Testis (tissue), 2 donors: ENCODE measurements at regions not wholly inside any gene's neighbourhood (a gene's known extent, or its start where the extent isn't known, plus 50 kb on each side); places are given as distances from the start of the nearest gene placed in this dataset.

Experiments used
- DNase-seq: peaks from one replicate; pipeline ENCODE4 v3.0.0-alpha.2; 2019
- H3K27ac ChIP-seq, 2 donors: fragments of 200-600 bp; sonication (generic); one replicate each; pipeline ENCODE4 v1.5.1; 2019
- H3K27me3 ChIP-seq: fragments of 200-600 bp; sonication (generic); one replicate; pipeline ENCODE4 v1.5.1; 2019
- H3K36me3 ChIP-seq: fragments of 200-600 bp; sonication (generic); one replicate; pipeline ENCODE4 v1.5.1; 2017; ENCODE audit warnings: low read depth; ENCODE audit errors: missing control alignments
- H3K4me1 ChIP-seq: fragments of 200-600 bp; sonication (generic); one replicate; pipeline ENCODE4 v1.5.1; 2019
- H3K4me3 ChIP-seq, 2 donors: fragments of 200-600 bp; sonication (generic); one replicate each; pipeline ENCODE4 v1.5.1; 2017 to 2019
- H3K9me3 ChIP-seq: fragments of 200-600 bp; sonication (generic); one replicate; pipeline ENCODE4 v1.5.1; 2017
- POLR2A ChIP-seq: fragments of 450-650 bp; IDR thresholded peaks from one replicate; pipeline ENCODE4 v1.6.1; 2017; ENCODE audit warnings: antibody characterized with exemption, mild to moderate bottlenecking, moderate library complexity
- WGBS, 2 donors: methylation state at CpG; one replicate each; pipeline ENCODE4 v1.1.5; 2018; 5-methylcytosine and 5-hydroxymethylcytosine counted together
- intact Hi-C: fragments of 100-400 bp; cut with DNase I; formaldehyde crosslinking; loops from one replicate; pipeline ENCODE4 v1.15.1; 2023; ENCODE audit warnings: low total_unique reads
- TF ChIP-seq, protein P1 (sequence below), 3 experiments: fragments of 450-650 bp in 2 of 3; fragments of 200-600 bp in 1 of 3; sonication (generic) in 1 of 3; IDR thresholded peaks; one replicate each; pipeline ENCODE4 v1.5.1; 2016 to 2019; ENCODE audit warnings: antibody characterized with exemption in 3 of 3, mild to moderate bottlenecking in 2 of 3, moderate library complexity in 1 of 3

DNA sequence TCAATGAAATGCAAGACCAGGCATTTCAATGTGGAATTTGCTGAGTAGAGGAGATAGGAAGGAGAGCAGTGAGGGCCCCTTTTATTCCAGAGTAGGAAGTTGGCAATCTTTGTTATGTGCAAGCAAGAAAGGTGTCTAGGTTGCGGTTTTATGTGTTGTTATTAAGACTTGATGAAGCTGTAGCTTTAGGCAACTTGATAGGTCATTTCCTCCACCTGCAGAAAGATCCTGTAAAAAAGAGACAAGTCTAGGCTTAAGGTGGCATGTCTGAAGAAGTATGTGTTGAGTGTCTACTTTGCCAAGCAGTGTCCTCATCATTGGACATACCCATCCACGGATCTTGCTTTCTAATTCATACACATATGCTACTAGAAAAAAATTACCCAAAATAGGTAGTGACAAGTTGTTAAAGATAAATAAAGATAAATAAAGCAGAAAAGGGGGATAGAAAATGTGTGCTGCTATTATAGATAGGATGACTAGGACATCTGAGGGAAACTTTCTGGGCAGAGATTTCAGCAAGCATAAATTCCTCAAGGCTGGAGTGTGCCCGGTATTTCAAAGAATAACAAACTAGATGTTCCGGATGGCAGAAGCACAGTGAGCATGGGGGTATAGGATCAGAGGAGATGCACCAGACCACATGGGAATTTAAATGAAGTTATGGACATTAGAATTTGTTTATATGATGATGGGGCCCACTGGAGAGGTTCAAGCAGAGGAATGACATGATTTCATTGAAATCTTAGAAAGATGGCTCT is 335.0 kb downstream of the TGFB2 start:
- Histone ChIP-seq H3K36me3 (no peaks in the 10 kb centered on the region), H3K4me1 (no peaks in the 10 kb centered on the region), H3K4me3 (no peak overlapping the region), H3K27ac (no peak overlapping the region), H3K27me3 (no peaks in the 10 kb centered on the region), H3K9me3 (no peaks in the 10 kb centered on the region)
- no peak for DNase-seq
- no peak for TF ChIP-seq POLR2A
- TF ChIP-seq, protein P1, sequence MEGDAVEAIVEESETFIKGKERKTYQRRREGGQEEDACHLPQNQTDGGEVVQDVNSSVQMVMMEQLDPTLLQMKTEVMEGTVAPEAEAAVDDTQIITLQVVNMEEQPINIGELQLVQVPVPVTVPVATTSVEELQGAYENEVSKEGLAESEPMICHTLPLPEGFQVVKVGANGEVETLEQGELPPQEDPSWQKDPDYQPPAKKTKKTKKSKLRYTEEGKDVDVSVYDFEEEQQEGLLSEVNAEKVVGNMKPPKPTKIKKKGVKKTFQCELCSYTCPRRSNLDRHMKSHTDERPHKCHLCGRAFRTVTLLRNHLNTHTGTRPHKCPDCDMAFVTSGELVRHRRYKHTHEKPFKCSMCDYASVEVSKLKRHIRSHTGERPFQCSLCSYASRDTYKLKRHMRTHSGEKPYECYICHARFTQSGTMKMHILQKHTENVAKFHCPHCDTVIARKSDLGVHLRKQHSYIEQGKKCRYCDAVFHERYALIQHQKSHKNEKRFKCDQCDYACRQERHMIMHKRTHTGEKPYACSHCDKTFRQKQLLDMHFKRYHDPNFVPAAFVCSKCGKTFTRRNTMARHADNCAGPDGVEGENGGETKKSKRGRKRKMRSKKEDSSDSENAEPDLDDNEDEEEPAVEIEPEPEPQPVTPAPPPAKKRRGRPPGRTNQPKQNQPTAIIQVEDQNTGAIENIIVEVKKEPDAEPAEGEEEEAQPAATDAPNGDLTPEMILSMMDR (IDR thresholded peaks at IDR 0.05) = no peak
- 90 to 95% methylated on average over 4 of the region's 4 CpGs for WGBS, 2 donors
- intact Hi-C loops = no loop called here

DNA sequence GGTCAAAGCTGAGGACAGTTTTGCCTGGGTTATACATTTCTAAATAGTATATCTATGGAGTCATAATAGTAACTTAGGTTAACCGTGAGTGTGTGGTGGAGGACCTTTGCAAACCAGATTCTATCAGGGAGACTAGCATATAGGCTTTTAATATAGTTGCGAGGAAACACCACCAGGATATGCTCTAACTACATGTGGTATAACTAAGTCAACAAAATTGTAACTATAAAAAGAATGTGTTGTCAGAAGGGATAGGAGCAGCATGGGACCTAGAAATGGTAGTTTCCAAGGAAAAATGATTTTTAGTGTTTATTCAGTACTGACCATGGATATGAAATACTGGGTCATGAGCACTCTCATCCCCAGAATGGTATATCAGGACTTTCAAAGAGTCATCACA is 338.1 kb downstream of the TGFB2 start:
- H3K27me3 ChIP-seq = no peaks in the 10 kb centered on the region
- intact Hi-C loops = no loop called here
- 50 to 69% methylated on average over 2 of the region's 2 CpGs for WGBS, 2 donors

DNA sequence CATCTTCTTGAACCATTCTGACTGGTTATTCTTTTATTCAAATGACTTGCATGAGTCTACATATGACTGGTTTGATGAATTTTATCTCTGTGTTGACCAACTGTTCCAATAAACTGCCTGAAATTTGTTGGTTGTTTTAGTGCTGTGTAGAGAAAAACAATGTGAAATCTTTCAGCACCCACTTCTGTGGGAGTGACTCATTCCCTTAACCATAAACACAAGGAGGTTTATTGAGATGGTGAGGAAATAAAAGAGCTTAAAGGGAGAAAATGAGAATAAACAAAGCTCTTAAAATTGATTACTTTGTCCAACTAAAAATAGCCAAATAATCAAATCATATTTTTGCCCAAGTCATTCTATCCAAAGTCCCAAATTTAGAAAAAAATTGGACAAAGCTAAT is 341.1 kb downstream of the TGFB2 start:
- H3K36me3 ChIP-seq = no peaks in the 10 kb centered on the region
- intact Hi-C loops = no loop called here
- no peak overlapping the region for H3K4me3 ChIP-seq
- DNase-seq = no peak
- H3K4me1 ChIP-seq = no peaks in the 10 kb centered on the region
- H3K9me3 ChIP-seq = no peaks in the 10 kb centered on the region
- TF ChIP-seq, protein P1 (IDR thresholded peaks at IDR 0.05) = no peak
- no peak for TF ChIP-seq POLR2A
- no peaks in the 10 kb centered on the region for H3K27me3 ChIP-seq
- no peak overlapping the region for H3K27ac ChIP-seq

More for the DNA sequence above, 338.1 kb downstream of the TGFB2 start:
- Histone ChIP-seq H3K4me1 (no peaks in the 10 kb centered on the region), H3K36me3 (no peaks in the 10 kb centered on the region), H3K27ac (no peak overlapping the region), H3K4me3 (no peak overlapping the region), H3K9me3 (no peaks in the 10 kb centered on the region)
- no peak for DNase-seq
- TF ChIP-seq, protein P1 (IDR thresholded peaks at IDR 0.05) = no peak
- no peak for TF ChIP-seq POLR2A

DNA sequence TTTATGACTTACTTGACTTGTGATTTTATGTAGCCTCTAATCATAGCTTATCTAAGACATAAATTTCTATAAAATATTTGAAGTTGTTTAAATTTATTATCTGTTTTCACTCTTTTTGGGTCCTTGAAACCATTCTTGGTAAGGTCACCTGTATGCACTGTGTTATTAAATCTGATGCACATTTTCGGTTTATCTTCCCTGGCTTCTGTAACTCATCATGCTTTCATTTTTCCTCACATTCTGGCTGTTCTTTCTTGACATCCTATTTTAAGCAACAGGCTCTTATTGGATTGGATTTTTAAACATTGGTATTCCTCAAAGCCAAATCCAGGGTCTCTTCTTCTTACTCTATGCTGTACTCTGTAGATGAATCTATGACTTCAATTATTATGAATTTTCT is 341.6 kb downstream of the TGFB2 start:
- Histone ChIP-seq H3K4me1 (no peaks in the 10 kb centered on the region), H3K36me3 (no peaks in the 10 kb centered on the region), H3K9me3 (no peaks in the 10 kb centered on the region), H3K27me3 (no peaks in the 10 kb centered on the region), H3K27ac (no peak overlapping the region), H3K4me3 (no peak overlapping the region)
- intact Hi-C loops = no loop called here
- WGBS, 2 donors = 80 to 90% methylated on average over 1 of the region's 1 CpG
- TF ChIP-seq, protein P1 (IDR thresholded peaks at IDR 0.05) = no peak
- TF ChIP-seq POLR2A = no peak
- no peak for DNase-seq

DNA sequence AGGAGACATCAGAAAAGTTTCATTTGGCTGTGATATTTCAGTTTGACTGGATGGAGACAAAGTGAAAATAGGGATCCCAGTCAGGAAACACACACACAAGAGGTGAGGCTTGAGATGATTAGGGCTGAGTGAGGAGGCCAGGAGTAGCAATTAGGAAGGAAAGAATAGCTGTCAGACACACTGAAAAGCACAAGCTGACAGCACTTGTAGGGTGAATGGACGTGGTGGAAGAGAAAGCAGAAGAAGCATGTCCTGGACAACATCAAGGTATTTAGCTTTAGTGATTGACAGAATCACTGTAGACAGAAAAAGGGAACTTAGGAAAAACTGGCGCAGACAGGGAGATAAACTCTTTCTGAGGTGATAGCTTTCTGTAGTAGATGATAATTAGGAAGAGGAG is 347.7 kb downstream of the TGFB2 start:
- no peak for TF ChIP-seq POLR2A
- TF ChIP-seq, protein P1 (IDR thresholded peaks at IDR 0.05) = no peak
- WGBS, 2 donors = 73 to 77% methylated on average over 2 of the region's 2 CpGs
- DNase-seq = no peak
- intact Hi-C loops = no loop called here
- Histone ChIP-seq H3K4me1 (no peaks in the 10 kb centered on the region), H3K9me3 (no peaks in the 10 kb centered on the region), H3K36me3 (no peaks in the 10 kb centered on the region), H3K27me3 (no peaks in the 10 kb centered on the region), H3K4me3 (no peak overlapping the region), H3K27ac (no peak overlapping the region)
